DMS53 treated with DMSO at 0.1 percent for 48 hours (cell line): ENCODE measurements at regions not wholly inside any gene's neighbourhood (a gene's known extent, or its start where the extent isn't known, plus 50 kb on each side); places are given as distances from the start of the nearest gene placed in this dataset.
"Not testable (repeated sequence)": the region's sequence is repeated elsewhere in the genome, so short reads cannot be mapped to it uniquely, and the experiment has no call there.

Experiments
- DNase-seq: peaks from one replicate; lab custom pipeline; 2025; ENCODE audit not compliant: unreplicated experiment; lab: John Stamatoyannopoulos, UW

- DNase-seq: no peak
These were observed 667.1 kb upstream of the NR2F2 start for GRCh38 chr15:95663156-95664100.

DNA sequence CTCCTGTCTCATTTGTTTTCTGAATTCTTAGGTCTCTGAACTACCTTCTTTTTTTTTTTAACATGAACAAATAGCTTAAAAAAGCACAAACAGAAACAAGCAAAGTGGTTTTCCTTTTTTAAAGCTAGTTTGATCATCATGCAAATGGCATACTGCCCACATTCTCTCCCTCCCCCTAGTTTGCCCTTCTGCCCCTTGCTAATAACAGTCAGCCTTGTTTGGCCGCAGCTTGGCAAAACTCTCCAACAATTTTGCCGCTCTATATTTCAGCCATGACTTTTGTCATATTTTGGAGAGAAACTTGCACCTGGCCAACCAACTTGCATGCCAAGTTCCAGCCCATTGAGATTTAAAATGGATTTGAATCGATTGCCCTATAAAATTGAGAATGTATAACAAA, 666.0 kb upstream of the NR2F2 start:
- DNase-seq: no peak

- no peak for DNase-seq
These were observed 661.2 kb upstream of the NR2F2 start for GRCh38 chr15:95669146-95669922.

GRCh38 chr15:95674031-95674430, 656.5 kb upstream of the NR2F2 start:
- DNase-seq: no peak

DNA sequence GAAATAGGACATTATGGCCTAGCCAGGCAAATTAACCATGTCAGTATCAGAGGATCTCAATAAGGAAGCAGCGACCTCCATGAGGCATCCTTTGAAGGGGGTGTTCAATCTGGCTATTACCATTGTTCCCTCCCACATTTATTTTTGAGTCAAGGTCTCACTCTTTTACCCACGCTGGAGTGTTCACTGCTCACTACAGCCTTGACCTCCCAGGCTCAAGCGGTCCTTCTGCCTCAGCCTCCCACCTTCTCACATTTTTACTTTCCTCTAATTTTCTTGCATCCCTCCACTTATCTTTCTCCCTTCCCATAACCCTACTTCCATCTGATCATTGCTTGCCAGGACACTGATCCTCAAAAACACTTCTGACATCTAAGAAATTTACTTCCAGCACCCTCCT, 654.0 kb upstream of the NR2F2 start:
- DNase-seq: no peak

GRCh38 chr15:95679847-95680582, 650.5 kb upstream of the NR2F2 start:
- no peak for DNase-seq

DNA sequence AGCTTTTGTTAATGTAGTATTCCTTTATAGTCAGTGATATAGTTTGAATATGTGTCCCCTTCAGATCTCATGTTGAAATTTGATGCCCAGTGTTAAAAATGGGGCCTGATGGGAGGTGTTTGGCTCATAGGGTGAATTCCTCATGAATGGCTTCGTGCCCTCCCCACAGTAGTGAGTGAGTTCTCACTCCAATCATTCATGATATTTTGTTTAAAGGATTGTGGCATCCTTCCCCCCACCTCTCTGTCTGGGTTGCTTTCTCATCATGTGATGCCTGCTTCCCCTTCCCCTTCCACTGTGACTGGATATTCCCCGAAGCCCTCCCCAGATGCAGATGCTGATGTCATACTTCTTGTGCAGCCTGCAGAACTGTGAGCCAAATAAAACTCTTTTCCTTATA, 649.8 kb upstream of the NR2F2 start:
- no peak for DNase-seq

GRCh38 chr15:95681836-95682544, 648.5 kb upstream of the NR2F2 start:
- DNase-seq: no peak

DNA sequence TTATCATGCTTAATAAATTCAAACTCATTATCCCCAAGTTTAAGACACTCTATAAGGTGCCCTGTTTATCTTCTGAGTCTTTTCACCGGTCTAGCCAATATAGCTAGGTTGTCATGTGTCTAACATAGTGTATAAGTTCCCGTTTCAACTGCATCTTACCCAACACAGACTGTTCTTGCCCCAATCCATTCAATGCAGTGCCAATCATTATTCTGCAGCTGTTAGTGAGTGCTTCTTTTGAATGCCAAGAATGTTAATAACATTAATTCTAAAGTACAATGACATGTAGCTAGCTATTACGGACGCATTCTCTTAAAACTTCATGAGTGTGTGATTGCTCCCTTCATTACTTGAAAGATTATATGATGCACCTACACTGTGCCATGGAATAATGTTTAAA, 646.4 kb upstream of the NR2F2 start:
- DNase-seq: no peak

DNA sequence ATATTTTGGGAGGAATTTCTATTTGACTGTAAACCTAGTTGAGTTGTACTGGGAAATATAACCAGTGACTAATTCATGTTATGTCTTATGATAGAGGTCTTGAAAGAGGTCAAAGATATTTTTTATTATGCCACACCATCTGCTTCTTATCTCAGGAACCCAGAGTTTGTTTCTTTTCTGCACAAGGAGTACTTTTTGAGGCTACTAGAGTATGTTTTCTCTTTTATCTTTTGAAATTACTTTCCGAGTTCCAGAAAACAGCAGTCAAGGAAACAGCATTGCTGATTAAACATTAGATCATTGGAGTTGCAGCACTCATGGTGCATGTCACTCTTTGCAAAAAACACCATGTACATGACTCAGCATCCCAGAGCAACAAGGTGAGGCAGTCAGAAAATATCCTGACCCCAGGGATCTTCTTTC, 645.8 kb upstream of the NR2F2 start:
- no peak for DNase-seq

GRCh38 chr15:95687061-95687460, 643.4 kb upstream of the NR2F2 start:
- DNase-seq: no peak

GRCh38 chr15:95687686-95688085, 642.8 kb upstream of the NR2F2 start:
- DNase-seq: no peak

- DNase-seq: no peak
These were observed 639.7 kb upstream of the NR2F2 start for GRCh38 chr15:95690631-95691340.

DNA sequence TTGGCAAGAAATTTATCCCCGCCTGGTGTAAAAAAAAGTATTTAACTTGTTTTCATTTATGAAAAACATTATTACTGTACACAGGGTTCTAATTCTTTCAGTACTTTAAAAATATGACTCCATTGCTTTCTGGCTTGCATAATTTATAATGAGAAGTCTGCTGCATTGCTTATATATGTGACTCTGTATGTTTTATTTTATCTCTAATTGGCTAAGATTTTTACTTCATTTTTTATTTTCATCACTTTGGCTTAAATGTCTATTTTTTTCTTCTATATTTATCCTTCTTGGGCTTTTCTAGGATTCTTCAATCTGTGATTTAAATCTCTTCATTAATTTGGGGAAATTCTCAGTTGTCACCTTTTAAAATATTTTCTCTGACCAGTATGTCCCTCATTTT, 636.6 kb upstream of the NR2F2 start:
- DNase-seq: no peak

DNA sequence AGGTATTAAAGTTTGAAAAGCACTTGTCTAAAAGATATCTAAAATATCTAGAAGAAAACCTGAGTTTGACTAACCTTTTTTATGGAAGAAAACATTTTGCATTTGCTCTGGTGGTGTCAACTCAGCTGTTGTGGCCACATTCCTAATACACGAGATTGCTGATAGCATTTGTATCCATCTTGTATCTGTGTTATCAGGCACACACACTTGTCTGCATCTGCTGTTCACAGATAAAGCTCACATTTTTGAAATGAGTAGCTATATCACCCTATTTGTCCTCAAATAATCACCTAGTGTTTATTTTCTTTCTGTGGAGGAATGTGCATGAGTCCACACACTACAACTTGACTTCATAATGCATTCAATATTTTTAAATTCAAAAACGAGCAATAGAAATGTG, 632.3 kb upstream of the NR2F2 start:
- no peak for DNase-seq

GRCh38 chr15:95698951-95699350, 631.5 kb upstream of the NR2F2 start:
- no peak for DNase-seq

DNA sequence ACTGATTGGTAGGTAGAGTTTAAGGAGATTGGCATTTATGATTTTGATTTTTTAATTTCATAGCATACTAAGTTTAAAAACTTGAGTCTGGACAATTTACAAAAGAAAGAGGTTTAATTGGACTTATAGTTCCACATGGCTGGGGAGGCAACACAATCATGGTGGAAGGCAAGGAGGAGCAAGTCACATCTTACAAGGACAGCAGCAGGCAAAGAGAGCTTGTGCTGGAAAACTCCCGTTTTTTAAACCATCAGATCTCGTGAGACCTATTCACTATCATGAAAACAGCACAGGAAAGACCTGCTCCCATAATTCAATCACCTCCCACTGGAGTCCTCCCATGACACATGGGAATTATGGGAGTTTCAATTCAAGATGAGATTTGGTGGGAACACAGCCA, 630.9 kb upstream of the NR2F2 start:
- no peak for DNase-seq

- DNase-seq: not testable (repeated sequence)
These were observed 629.8 kb upstream of the NR2F2 start for GRCh38 chr15:95700692-95701091.

GRCh38 chr15:95701410-95701809, 629.1 kb upstream of the NR2F2 start:
- DNase-seq: no peak
